HG03095 (cell line): ENCODE measurements at regions not wholly inside any gene's neighbourhood (a gene's known extent, or its start where the extent isn't known, plus 50 kb on each side); places are given as distances from the start of the nearest gene placed in this dataset.
"Not testable (repeated sequence)": the region's sequence is repeated elsewhere in the genome, so short reads cannot be mapped to it uniquely, and the experiment has no call there.

Source experiments
- ATAC-seq: cut with Tn5 transposase; IDR thresholded peaks from one replicate; pipeline ENCODE4 v1.9.1; 2021; ENCODE audit warnings: moderate library complexity; ENCODE audit not compliant: unreplicated experiment

- no peak for ATAC-seq
Observed at GRCh38 chr14:88064841-88065240, 59.9 kb downstream of the GPR65 start.

DNA sequence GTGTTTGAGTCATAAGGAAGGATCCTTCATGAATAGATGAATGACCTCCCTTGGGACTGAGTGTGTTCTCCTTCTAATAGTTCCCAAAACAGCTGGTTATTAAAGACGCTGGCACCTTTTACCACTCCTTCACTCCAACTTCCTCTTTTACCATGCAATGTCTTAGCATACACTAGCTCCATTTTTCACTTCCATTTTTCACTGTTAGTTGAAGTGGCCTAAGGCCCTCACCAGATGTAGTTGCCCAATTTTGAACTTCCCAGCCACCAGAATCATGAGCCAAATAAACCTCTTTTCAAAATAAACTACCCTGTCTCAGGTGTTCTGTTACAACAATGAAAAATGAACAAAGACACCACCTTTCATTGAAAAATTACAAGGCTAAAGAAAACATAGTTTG lies 64.7 kb downstream of the GPR65 start:
- ATAC-seq: no peak

DNA sequence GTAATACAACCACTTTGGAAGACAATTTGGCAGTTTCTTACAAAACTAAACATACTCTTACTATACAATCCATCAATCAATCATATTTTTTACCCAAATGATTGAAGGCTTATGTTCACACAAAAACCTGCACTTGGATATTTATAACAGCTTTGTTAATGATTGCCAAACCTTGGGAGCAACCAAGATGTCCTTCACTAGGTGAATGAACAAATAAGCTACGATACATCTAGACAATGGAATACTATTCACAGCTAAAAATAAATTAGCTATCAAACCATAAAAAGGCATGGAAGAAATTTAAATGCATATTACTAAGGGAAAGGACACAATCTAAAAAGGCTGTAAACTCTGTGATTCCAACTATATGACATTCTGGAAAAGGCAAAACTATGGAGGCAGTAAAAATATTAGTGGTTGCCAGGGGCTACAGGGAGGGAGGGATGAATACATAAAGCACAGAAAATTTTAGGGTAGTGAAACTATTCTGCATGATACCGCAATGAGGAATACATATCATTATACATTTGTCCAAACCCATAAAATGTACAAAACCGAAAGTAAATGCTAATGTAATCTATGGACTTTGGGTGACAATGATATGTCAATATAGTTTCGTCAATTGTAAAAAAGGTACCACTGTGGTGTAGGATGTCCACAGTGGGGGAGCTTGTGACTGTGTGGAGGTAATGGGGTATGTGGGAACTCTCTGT lies 70.5 kb downstream of the GPR65 start:
- no peak for ATAC-seq

DNA sequence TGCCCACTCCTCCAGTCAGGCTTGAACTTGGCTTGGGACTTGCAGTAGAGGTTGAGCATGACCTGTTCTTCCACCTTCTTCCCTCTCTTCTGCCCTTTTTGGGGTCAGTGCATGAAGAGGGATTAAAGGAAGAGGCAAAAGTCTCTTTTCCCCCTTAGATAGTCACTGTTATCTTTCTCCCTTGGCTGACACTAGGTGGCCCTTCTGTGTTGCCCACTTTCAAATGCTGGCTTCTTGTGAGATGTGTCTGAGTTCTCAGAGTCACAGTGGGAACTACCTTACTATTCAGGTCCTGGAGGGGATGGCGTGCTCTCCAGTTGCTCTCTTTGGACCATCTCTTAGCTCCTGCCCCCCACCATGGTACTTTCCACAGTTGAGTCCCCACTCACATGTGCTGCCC lies 73.6 kb downstream of the GPR65 start:
- ATAC-seq: no peak

- ATAC-seq: no peak
Observed at GRCh38 chr14:88079624-88080023, 74.7 kb downstream of the GPR65 start.

- no peak for ATAC-seq
Observed at GRCh38 chr14:88085736-88086135, 80.8 kb downstream of the GPR65 start.

DNA sequence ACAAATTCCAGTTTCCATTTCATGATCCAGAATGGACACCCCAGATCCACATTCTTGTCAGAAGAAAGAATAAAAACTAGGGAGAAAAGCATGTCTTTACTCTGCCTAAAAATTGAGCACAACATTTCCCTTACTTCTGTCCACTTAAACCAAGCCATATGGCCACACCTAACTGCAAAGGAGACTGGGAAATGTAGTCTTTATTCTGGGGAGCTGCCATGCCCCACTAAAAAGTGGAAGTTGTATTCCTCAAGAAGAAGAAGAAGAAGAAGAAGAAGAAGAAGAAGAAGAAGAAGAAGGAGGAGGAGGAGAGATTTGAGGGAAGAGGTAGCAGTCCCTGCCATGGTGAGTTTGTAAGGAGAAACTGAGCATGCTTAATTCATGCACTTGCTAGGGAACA lies 84.5 kb downstream of the GPR65 start:
- no peak for ATAC-seq

- ATAC-seq: no peak
Observed at GRCh38 chr14:88092529-88092928, 87.6 kb downstream of the GPR65 start.

DNA sequence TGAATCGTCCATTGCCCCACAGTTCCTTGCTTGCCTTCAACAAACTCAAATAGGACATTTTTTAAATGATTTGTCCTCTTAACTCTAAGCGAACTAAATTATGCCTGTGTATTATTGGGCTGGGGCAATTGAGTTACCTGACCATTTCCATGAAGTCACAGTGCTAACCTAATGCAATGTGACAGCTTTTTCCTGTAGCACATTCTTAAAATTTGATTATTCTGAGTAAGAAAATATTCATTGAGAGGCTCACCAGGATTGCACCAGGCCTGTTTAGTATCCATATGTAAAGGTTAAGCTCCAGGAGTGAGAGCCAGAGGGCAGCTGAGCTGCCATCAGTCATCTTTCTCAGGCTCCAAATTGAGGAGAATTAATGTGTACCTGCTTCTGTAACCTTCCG lies 90.9 kb downstream of the GPR65 start:
- ATAC-seq: no peak

DNA sequence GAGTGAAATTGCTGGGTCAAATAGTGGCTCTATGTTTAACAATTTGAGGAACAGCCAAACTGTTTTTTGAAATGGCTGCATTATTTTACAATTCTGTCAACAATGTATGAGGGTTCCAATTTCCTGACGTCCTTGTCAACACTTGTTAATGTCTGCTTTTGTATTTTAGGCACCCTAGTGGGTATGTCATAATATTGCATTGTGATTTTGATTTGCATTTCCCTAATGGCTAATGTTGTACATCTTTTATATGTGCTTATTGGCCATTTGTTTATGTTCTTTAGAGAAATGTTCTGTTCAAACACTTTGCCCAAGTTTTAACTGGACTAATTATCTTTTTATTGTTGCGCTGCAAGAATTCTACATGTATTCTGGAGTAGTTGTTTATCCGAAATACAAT lies 93.2 kb downstream of the GPR65 start:
- ATAC-seq: no peak

- ATAC-seq: no peak
Observed at GRCh38 chr14:88104710-88105109, 99.8 kb downstream of the GPR65 start.

GRCh38 chr14:88106377-88106776 lies 101.4 kb downstream of the GPR65 start:
- ATAC-seq: no peak

DNA sequence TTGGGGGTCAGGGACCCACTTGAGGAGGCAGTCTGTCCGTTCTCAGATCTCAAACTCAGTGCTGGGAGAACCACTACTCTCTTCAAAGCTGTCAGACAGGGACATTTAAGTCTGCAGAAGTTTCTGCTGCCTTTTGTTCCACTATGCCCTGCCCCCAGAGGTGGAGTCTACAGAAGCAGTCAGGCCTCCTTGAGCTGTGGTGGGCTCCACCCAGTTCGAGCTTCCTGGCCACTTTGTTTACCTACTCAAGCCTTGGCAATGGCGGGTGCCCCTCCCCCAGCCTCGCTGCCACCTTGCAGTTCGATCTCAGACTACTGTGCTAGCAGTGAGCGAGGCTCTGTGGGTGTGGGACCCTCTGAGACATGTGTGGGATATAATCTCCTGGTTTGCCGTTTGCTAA lies 122.7 kb downstream of the GPR65 start:
- not testable (repeated sequence) for ATAC-seq

DNA sequence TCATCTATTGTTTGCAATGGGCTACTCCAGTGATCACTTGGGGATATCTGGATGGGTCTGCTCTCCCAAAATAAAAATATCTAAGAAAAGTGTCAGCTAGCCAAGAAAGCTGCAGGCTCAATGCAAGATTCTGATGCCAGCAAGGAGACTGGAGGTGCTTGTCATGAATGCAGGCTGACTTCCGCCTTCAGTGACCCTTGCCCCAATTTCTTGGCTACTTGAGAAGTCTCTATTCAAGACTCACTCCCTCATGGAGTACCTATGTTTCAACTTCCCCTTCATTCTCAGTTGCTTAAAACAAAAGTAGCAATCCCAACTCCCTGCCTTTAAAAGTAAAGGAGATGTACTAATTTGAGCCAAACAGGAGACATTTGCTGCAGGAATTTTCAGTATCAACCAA lies 123.9 kb downstream of the GPR65 start:
- no peak for ATAC-seq

DNA sequence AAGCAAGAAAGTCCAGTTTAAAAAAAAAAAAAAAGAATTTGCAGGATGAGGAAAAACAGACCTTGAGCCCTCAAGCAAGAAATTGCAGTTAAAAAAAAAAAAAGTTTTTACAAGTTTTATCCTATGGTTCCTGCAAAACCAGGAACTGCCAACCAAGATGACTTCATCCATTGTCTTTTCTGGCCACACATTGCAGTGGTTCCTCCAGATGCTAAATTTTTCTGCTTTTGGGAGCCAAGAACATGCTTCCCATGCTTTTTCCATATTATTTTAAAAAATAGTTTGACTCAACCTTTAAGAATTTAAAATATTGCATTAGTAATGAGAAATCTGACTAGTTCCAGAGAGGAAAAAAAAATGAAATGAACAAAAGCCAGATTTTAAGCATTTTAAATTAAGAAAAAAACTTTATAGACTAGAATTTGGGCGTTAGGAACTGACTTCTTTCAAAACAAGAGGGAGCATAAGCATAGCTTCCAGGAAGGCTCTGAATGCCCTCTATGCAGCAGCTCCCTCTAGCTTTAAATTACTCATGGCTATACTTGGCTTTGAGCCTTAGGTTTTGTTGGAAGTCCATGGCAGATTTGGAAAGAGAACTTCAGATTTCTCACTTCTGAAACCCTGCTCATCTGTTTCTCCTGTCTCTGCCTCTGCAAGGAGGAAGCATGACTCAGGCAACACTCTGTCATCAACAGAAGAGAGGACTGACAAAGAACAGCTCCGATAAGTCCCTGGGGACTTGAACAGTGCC lies 124.5 kb downstream of the GPR65 start:
- ATAC-seq: peak; percentile 68

DNA sequence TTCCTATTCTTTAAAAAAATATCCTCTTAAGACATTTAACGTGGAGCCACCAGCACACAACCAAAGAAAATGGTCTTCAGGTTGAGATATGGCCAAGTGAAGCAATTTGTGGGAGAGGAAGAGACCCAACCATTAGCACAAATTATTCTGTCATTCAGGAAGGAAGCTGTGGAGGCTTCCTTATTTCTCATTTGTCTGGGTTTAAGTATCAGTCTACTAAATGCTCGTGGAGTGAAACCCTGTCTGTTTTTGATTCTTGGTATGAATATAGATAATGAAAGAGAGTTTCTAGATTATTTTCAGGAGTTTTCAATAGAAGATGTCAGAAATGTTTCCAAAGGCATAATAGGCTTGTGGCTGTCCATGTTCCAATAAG lies 125.1 kb downstream of the GPR65 start:
- peak; percentile 28 for ATAC-seq
